Naive thymus-derived CD8-positive, alpha-beta T cell (primary cell): ENCODE measurements at regions not wholly inside any gene's neighbourhood (a gene's known extent, or its start where the extent isn't known, plus 50 kb on each side); places are given as distances from the start of the nearest gene placed in this dataset.
"Not testable (repeated sequence)": the region's sequence is repeated elsewhere in the genome, so short reads cannot be mapped to it uniquely, and the experiment has no call there.

Source experiments
- ATAC-seq, 2 donors: fragments of 150-1000 bp; cut with Tn5 transposase in 1 of 2; sonication (Bioruptor Pico), chemical (Tn5 transposase) in 1 of 2; 1 replicate in 1 of 2; 2 replicates in 1 of 2; pipeline ENCODE4 v1.10.0; 2021; ENCODE audit warnings: mild to moderate bottlenecking in 2 of 2, moderate library complexity in 2 of 2
- POLR2A ChIA-PET: fragments of 350-600 bp; sonication (Branson Sonifier 250); formaldehyde crosslinking; loops from one replicate; lab custom pipeline; 2021; ENCODE audit warnings: antibody characterized with exemption; lab: Charles Lee
- DNase-seq, 10 donors: peaks; one replicate each; pipeline versions ENCODE4 v3.0.0 to v3.0.0-alpha.2; 2020 to 2022
- H3K27ac Mint-ChIP-seq, 10 donors: one replicate each; pipeline ENCODE4 v1.8.0; 2020 to 2022; ENCODE audit warnings: mild to moderate bottlenecking in 10 of 10, mixed read lengths in 10 of 10, moderate library complexity in 4 of 10, inconsistent platforms in 1 of 10
- H3K27me3 Mint-ChIP-seq, 5 donors: one replicate each; pipeline ENCODE4 v1.8.0; 2021 to 2022; ENCODE audit warnings: mixed read lengths in 5 of 5
- H3K36me3 Mint-ChIP-seq, 3 donors: one replicate each; pipeline ENCODE4 v1.8.0; 2020 to 2022; ENCODE audit warnings: mixed read lengths in 3 of 3, mild to moderate bottlenecking in 2 of 3, inconsistent platforms in 1 of 3
- H3K4me1 Mint-ChIP-seq, 4 donors: one replicate each; pipeline ENCODE4 v1.8.0; 2021 to 2022; ENCODE audit warnings: mixed read lengths in 4 of 4
- H3K4me3 Mint-ChIP-seq, 10 donors: one replicate each; pipeline ENCODE4 v1.8.0; 2020 to 2022; ENCODE audit warnings: mild to moderate bottlenecking in 10 of 10, mixed read lengths in 10 of 10, moderate library complexity in 6 of 10, inconsistent platforms in 1 of 10
- H3K9me3 Mint-ChIP-seq, 9 donors: one replicate each; pipeline ENCODE4 v1.8.0; 2020 to 2022; ENCODE audit warnings: mixed read lengths in 9 of 9, mild to moderate bottlenecking in 3 of 9, inconsistent platforms in 1 of 9, moderate library complexity in 1 of 9

GRCh38 chr19:31863122-31863521 is 482.3 kb upstream of the ZNF507 start:
- peaks cover 20 to 53% (median 29%) of the 10 kb centered on the region in 9 donors for H3K9me3 Mint-ChIP-seq
- H3K4me3 Mint-ChIP-seq: no peak overlapping the region
- no peak overlapping the region for H3K27ac Mint-ChIP-seq
- peaks cover 0 to 12% (median 0%) of the 10 kb centered on the region in 5 donors for H3K27me3 Mint-ChIP-seq
- ATAC-seq (no peak), DNase-seq (no peak)
- no peaks in the 10 kb centered on the region for H3K4me1 Mint-ChIP-seq
- H3K36me3 Mint-ChIP-seq: peaks cover 0 to 21% (median 0%) of the 10 kb centered on the region in 3 donors
- POLR2A ChIA-PET: no interaction called here

DNA sequence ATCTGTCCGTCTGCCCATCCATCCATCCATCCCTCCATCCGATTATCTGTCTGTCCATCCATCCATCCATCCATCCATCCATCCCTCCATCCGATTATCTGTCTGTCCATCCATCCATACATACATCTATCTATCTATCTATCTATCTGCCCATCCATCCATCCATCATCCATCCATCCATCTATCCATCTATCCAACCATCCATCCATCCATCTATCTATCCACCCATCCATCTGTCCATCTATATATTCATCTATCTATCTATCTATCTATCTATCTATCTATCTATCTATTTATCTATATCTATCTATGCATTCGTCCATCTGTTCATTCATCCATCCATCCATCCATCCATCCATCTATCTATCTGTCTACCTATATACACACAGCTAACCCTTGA is 471.1 kb upstream of the ZNF507 start:
- POLR2A ChIA-PET: no interaction called here
- H3K27me3 Mint-ChIP-seq: peaks cover 0 to 12% (median 2%) of the 10 kb centered on the region in 5 donors
- H3K4me3 Mint-ChIP-seq: no peak overlapping the region
- DNase-seq: no peak
- H3K36me3 Mint-ChIP-seq: no peaks in the 10 kb centered on the region
- no peaks in the 10 kb centered on the region for H3K4me1 Mint-ChIP-seq
- ATAC-seq: no peak
- H3K9me3 Mint-ChIP-seq: peaks cover 0 to 14% (median 4%) of the 10 kb centered on the region in 9 donors
- H3K27ac Mint-ChIP-seq: no peak overlapping the region

- H3K4me3 Mint-ChIP-seq: no peak overlapping the region
- no peak for ATAC-seq
- POLR2A ChIA-PET: no interaction called here
These were observed 469.8 kb upstream of the ZNF507 start for GRCh38 chr19:31875591-31875990.

GRCh38 chr19:31880283-31880682 is 465.1 kb upstream of the ZNF507 start:
- peaks cover 0 to 15% (median 2%) of the 10 kb centered on the region in 9 donors for H3K9me3 Mint-ChIP-seq
- no peak overlapping the region for H3K4me3 Mint-ChIP-seq
- H3K27ac Mint-ChIP-seq: no peak overlapping the region
- DNase-seq (no peak), ATAC-seq (no peak)
- no peaks in the 10 kb centered on the region for H3K4me1 Mint-ChIP-seq
- no peaks in the 10 kb centered on the region for H3K36me3 Mint-ChIP-seq
- peaks cover 0 to 7% (median 0%) of the 10 kb centered on the region in 5 donors for H3K27me3 Mint-ChIP-seq
- POLR2A ChIA-PET: no interaction called here

More at GRCh38 chr19:31875591-31875990, 469.8 kb upstream of the ZNF507 start:
- Mint-ChIP-seq H3K27me3 (peaks cover 0 to 12% (median 2%) of the 10 kb centered on the region in 5 donors), H3K27ac (no peak overlapping the region), H3K36me3 (no peaks in the 10 kb centered on the region), H3K9me3 (peaks cover 0 to 15% (median 5%) of the 10 kb centered on the region in 9 donors), H3K4me1 (no peaks in the 10 kb centered on the region)
- no peak for DNase-seq

DNA sequence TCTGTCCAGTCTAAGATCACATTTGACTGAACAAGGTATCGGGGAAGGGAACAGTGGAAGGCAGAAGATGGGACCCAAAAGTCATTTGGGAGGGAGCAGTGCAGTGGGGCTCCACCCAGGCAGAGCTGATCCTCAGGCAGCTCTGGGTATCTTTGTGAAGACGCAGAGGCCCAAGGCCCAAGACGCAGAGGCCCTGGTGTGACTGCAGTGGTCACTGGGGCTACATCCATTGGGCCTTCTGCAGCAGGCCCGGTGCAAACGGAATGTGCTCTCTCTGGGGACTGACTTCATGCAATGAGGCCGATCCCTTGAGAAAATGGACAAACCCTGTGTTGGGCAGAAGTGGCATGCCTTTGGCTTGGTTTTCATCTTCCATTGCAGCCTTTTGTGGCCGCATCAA is 463.4 kb upstream of the ZNF507 start:
- Mint-ChIP-seq H3K9me3 (peaks cover 0 to 15% (median 2%) of the 10 kb centered on the region in 9 donors), H3K36me3 (no peaks in the 10 kb centered on the region), H3K27me3 (peaks cover 0 to 7% (median 0%) of the 10 kb centered on the region in 5 donors), H3K4me1 (no peaks in the 10 kb centered on the region), H3K4me3 (no peak overlapping the region), H3K27ac (no peak overlapping the region)
- ATAC-seq (no peak), DNase-seq (no peak)
- POLR2A ChIA-PET: no interaction called here

- DNase-seq (no peak), ATAC-seq (no peak)
- H3K36me3 Mint-ChIP-seq: no peaks in the 10 kb centered on the region
- POLR2A ChIA-PET: no interaction called here
- H3K9me3 Mint-ChIP-seq: peaks cover 0 to 22% (median 1%) of the 10 kb centered on the region in 9 donors
- H3K4me3 Mint-ChIP-seq: no peak overlapping the region
- peaks cover 0 to 11% (median 1%) of the 10 kb centered on the region in 5 donors for H3K27me3 Mint-ChIP-seq
- H3K27ac Mint-ChIP-seq: no peak overlapping the region
- no peaks in the 10 kb centered on the region for H3K4me1 Mint-ChIP-seq
These were observed 462.7 kb upstream of the ZNF507 start for GRCh38 chr19:31882709-31883108.

GRCh38 chr19:31883296-31883990 is 462.0 kb upstream of the ZNF507 start:
- H3K4me1 Mint-ChIP-seq: no peaks in the 10 kb centered on the region
- no peak for DNase-seq
- POLR2A ChIA-PET: no interaction called here
- no peak overlapping the region for H3K27ac Mint-ChIP-seq
- peaks cover 0 to 11% (median 1%) of the 10 kb centered on the region in 5 donors for H3K27me3 Mint-ChIP-seq
- no peak for ATAC-seq
- H3K36me3 Mint-ChIP-seq: no peaks in the 10 kb centered on the region
- H3K9me3 Mint-ChIP-seq: peaks cover 0 to 24% (median 1%) of the 10 kb centered on the region in 9 donors
- no peak overlapping the region for H3K4me3 Mint-ChIP-seq

DNA sequence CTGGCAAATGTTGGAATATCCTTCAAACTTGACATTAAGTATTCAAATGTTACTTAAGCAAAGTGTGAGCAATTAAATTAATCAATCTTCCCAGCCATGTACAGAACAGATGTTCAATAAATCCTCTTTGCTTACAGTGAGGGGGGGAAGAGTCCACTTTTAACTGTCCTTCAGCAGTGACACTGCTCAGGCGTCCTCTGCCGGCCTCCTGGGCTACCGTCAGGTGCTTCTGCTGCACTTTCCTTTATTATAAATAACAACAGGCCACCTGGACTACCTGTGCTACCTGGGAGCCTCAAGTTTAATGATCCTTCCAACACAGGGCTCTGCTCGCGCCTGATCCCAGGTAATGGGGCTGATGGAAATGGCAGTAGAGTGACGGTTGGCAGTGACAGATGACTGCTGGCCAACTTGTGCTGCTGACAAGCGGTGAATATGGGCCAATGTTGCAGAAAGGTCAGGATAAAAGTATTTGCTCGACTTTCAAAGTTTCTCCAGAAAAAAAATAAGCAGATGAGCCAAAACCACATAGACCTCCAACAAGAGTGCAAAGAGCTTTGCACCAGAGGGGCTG is 460.0 kb upstream of the ZNF507 start:
- POLR2A ChIA-PET: no interaction called here
- Mint-ChIP-seq H3K4me3 (no peak overlapping the region), H3K27ac (no peak overlapping the region), H3K9me3 (peaks cover 0 to 22% (median 1%) of the 10 kb centered on the region in 9 donors), H3K27me3 (peaks cover 0 to 15% (median 2%) of the 10 kb centered on the region in 5 donors), H3K4me1 (peaks cover 0 to 1% (median 0%) of the 10 kb centered on the region in 4 donors), H3K36me3 (no peaks in the 10 kb centered on the region)
- no peak for ATAC-seq
- no peak for DNase-seq

DNA sequence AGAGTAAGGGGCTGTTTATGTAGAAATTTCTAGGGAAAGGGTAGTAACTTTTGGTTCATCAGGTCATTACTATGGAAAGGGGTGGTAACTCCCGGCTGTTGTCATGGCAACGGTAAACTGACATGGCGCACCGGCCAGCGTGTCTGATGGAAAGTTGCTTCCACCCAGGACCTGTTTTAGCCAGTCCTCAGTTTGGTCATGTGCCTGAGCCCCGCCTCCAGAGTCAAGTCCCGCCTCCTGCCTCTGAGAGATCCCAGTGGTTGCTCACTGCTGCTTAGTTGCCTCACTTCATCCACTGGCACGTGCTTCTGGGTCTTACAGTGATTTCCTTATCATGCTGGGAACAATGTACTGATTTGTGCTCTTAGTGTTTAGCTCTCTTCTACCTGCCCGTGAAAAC is 455.2 kb upstream of the ZNF507 start:
- POLR2A ChIA-PET: no interaction called here
- Mint-ChIP-seq H3K4me3 (no peak overlapping the region), H3K9me3 (peaks cover 0 to 36% (median 10%) of the 10 kb centered on the region in 9 donors), H3K4me1 (peaks cover 0 to 1% (median 0%) of the 10 kb centered on the region in 4 donors), H3K27me3 (peaks cover 0 to 22% (median 1%) of the 10 kb centered on the region in 5 donors), H3K27ac (peak overlapping the region in 1 of 10 donors; percentile 81), H3K36me3 (no peaks in the 10 kb centered on the region)
- DNase-seq (no peak), ATAC-seq (no peak)

DNA sequence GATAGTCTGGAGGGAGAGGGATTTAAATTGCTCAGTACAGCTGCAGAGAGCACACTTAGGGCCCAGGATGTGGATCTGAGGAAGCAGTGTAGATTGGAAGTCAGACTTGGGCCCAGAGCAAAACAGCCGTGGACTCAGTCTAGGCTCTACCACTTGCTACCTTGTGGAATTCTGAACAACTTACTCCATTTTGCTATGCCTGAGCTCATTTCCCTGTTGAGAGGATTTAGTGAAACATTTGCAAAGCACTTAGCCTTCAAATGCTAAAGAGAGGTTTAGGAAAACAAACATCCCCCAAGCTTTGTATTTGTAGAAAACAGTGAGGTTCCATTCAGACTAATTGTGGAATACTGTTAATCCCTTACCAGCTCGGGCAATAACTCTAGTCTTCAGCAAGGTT is 453.4 kb upstream of the ZNF507 start:
- POLR2A ChIA-PET: no interaction called here
- no peak overlapping the region for H3K4me3 Mint-ChIP-seq
- DNase-seq (no peak), ATAC-seq (no peak)
- H3K27ac Mint-ChIP-seq: no peak overlapping the region
- peaks cover 0 to 1% (median 0%) of the 10 kb centered on the region in 4 donors for H3K4me1 Mint-ChIP-seq
- H3K36me3 Mint-ChIP-seq: no peaks in the 10 kb centered on the region
- H3K27me3 Mint-ChIP-seq: peaks cover 0 to 25% (median 1%) of the 10 kb centered on the region in 5 donors
- H3K9me3 Mint-ChIP-seq: peaks cover 0 to 36% (median 10%) of the 10 kb centered on the region in 9 donors

GRCh38 chr19:31893491-31893890 is 451.9 kb upstream of the ZNF507 start:
- Mint-ChIP-seq H3K9me3 (peaks cover 0 to 28% (median 10%) of the 10 kb centered on the region in 9 donors), H3K27me3 (peaks cover 0 to 21% (median 0%) of the 10 kb centered on the region in 5 donors)
- ATAC-seq, H3K4me3 Mint-ChIP-seq, H3K27ac Mint-ChIP-seq, DNase-seq, H3K4me1 Mint-ChIP-seq, POLR2A ChIA-PET, H3K36me3 Mint-ChIP-seq: not testable (repeated sequence)

- peaks cover 0 to 28% (median 10%) of the 10 kb centered on the region in 9 donors for H3K9me3 Mint-ChIP-seq
- peaks cover 0 to 13% (median 0%) of the 10 kb centered on the region in 5 donors for H3K27me3 Mint-ChIP-seq
- POLR2A ChIA-PET: no interaction called here
- no peaks in the 10 kb centered on the region for H3K4me1 Mint-ChIP-seq
- ATAC-seq (no peak), DNase-seq (no peak)
- no peak overlapping the region for H3K4me3 Mint-ChIP-seq
- no peaks in the 10 kb centered on the region for H3K36me3 Mint-ChIP-seq
- H3K27ac Mint-ChIP-seq: no peak overlapping the region
These were observed 451.0 kb upstream of the ZNF507 start for GRCh38 chr19:31894451-31894850.

GRCh38 chr19:31897292-31897691 is 448.1 kb upstream of the ZNF507 start:
- ATAC-seq: no peak
- peaks cover 0 to 10% (median 4%) of the 10 kb centered on the region in 9 donors for H3K9me3 Mint-ChIP-seq
- POLR2A ChIA-PET: no interaction called here
- no peak for DNase-seq
- H3K27me3 Mint-ChIP-seq: peaks cover 0 to 3% (median 0%) of the 10 kb centered on the region in 5 donors
- H3K4me3 Mint-ChIP-seq: no peak overlapping the region
- no peak overlapping the region for H3K27ac Mint-ChIP-seq
- no peaks in the 10 kb centered on the region for H3K4me1 Mint-ChIP-seq
- no peaks in the 10 kb centered on the region for H3K36me3 Mint-ChIP-seq
